B cell (primary cell): ENCODE measurements at regions not wholly inside any gene's neighbourhood (a gene's known extent, or its start where the extent isn't known, plus 50 kb on each side); places are given as distances from the start of the nearest gene placed in this dataset.

Source experiments
- EZH2 ChIP-seq: IDR thresholded peaks from 2 replicates; pipeline ENCODE4 v1.6.1; 2012; ENCODE audit warnings: borderline replicate concordance, low read depth, mild to moderate bottlenecking, moderate library complexity, low read length; ENCODE audit not compliant: insufficient read depth, poor library complexity, severe bottlenecking
- TF ChIP-seq, protein P1 (sequence below): fragments of 200-600 bp; IDR thresholded peaks from one replicate; pipeline ENCODE4 v1.8.0; 2022; ENCODE audit warnings: antibody characterized with exemption, mild to moderate bottlenecking

DNA sequence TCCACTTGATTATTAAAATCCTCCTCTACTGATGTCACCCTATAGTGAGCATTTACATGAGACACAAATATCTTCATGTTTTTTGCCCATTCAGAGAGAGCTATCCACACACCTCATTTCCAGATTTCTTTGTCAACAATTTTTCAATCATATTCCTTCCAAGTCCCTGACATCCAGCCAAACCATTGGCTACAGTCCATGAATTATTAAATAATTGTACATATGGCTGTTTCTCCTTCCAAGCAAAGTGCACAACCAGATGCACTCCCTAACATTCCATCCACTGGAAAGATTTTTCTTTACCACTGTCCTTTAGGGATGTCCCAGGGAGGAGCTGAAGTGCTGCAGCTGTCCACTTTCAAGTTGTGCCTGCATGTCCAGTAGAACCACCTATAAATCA is 328.0 kb upstream of the MDFIC2 start:
- TF ChIP-seq, protein P1, sequence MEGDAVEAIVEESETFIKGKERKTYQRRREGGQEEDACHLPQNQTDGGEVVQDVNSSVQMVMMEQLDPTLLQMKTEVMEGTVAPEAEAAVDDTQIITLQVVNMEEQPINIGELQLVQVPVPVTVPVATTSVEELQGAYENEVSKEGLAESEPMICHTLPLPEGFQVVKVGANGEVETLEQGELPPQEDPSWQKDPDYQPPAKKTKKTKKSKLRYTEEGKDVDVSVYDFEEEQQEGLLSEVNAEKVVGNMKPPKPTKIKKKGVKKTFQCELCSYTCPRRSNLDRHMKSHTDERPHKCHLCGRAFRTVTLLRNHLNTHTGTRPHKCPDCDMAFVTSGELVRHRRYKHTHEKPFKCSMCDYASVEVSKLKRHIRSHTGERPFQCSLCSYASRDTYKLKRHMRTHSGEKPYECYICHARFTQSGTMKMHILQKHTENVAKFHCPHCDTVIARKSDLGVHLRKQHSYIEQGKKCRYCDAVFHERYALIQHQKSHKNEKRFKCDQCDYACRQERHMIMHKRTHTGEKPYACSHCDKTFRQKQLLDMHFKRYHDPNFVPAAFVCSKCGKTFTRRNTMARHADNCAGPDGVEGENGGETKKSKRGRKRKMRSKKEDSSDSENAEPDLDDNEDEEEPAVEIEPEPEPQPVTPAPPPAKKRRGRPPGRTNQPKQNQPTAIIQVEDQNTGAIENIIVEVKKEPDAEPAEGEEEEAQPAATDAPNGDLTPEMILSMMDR: no peak
- no peak for TF ChIP-seq EZH2
